ENCODE measurements at regions not wholly inside any gene's neighbourhood (a gene's known extent, or its start where the extent isn't known, plus 50 kb on each side); places are given as distances from the start of the nearest gene placed in this dataset.

DNA sequence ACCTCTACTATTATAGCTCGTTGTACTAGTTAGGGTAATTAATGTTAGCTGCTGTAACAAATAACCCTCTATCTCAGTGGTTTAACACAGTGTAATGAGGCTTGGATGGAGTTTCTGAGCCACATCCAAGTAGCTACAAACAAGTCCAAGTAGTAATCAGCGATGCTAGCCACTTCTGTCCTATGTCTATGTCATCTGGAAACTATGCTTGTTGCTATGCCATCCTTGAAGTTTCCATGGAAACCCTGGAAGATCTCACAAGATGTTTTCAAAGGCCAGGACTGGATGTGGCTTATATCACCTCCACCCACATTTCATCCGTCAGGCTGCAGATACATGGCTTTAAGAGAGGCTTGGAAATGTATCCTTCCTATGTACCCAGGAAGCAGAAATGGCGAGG lies 422.1 kb downstream of the AACS start:
- TF ChIP-seq, protein P1, sequence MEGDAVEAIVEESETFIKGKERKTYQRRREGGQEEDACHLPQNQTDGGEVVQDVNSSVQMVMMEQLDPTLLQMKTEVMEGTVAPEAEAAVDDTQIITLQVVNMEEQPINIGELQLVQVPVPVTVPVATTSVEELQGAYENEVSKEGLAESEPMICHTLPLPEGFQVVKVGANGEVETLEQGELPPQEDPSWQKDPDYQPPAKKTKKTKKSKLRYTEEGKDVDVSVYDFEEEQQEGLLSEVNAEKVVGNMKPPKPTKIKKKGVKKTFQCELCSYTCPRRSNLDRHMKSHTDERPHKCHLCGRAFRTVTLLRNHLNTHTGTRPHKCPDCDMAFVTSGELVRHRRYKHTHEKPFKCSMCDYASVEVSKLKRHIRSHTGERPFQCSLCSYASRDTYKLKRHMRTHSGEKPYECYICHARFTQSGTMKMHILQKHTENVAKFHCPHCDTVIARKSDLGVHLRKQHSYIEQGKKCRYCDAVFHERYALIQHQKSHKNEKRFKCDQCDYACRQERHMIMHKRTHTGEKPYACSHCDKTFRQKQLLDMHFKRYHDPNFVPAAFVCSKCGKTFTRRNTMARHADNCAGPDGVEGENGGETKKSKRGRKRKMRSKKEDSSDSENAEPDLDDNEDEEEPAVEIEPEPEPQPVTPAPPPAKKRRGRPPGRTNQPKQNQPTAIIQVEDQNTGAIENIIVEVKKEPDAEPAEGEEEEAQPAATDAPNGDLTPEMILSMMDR (IDR thresholded peaks at IDR 0.05; ENCODE audit: insufficient read depth, low read length, poor library complexity, severe bottlenecking) = no peak
- TF ChIP-seq EZH2phosphoT487 (conservative IDR thresholded peaks at IDR 0.05; ENCODE audit: low read length) = no peak
